ENCODE measurements at regions not wholly inside any gene's neighbourhood (a gene's known extent, or its start where the extent isn't known, plus 50 kb on each side); places are given as distances from the start of the nearest gene placed in this dataset.
A peak's percentile ranks its signal among the peaks of the same experiment; 100 is the strongest.
"Not testable (repeated sequence)": the region's sequence is repeated elsewhere in the genome, so short reads cannot be mapped to it uniquely, and the experiment has no call there.

DNA sequence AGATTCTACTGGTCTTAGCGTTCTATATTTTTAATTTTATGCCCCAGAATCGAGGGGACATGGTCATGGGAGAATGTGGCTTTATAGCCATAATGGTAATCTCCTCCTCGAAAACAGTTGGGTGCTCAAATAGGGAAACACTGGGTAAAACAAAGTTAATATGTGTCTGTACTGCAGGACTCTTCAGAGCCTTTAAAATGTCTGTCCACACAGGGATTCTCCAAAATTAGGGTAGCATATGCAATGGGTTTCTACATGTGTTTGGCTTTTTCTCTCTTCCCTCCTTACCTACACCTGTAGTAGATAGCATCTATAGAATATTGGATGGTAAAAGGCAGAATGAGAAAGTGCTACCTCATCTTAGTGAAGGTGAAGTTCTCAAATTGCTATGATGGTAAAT lies 130.0 kb upstream of the NR3C1 start:
- DNase-seq (no peak), ATAC-seq (ENCODE audit: low FRiP score) (no peak)
- no peaks in the 10 kb centered on the region for H3K9me3 ChIP-seq (ENCODE audit: control insufficient read depth, low read length)
- 95 to 98% methylated on average over 3 of the region's 3 CpGs for WGBS, 2 donors
- H3K27me3 ChIP-seq (ENCODE audit: control insufficient read depth in 1 of 2, insufficient read depth in 2 of 2, low read length in 1 of 2), result no peaks in the 10 kb centered on the region
- intact Hi-C loops (cut with DNase I), result no loop called here
- peaks cover 0 to 2% of the 10 kb centered on the region in 2 donors for H3K36me3 ChIP-seq (ENCODE audit: control insufficient read depth in 1 of 2, insufficient read depth in 2 of 2, low read length in 1 of 2)
- no peak overlapping the region for H3K27ac ChIP-seq (ENCODE audit: low read depth in 1 of 2, low read length in 2 of 2)
- H3K4me3 ChIP-seq (ENCODE audit: low read length in 2 of 2), result no peak overlapping the region
- H3K4me1 ChIP-seq (ENCODE audit: control insufficient read depth in 1 of 2, insufficient read depth in 2 of 2, low read length in 2 of 2), result peaks cover 0 to 3% of the 10 kb centered on the region in 2 donors

DNA sequence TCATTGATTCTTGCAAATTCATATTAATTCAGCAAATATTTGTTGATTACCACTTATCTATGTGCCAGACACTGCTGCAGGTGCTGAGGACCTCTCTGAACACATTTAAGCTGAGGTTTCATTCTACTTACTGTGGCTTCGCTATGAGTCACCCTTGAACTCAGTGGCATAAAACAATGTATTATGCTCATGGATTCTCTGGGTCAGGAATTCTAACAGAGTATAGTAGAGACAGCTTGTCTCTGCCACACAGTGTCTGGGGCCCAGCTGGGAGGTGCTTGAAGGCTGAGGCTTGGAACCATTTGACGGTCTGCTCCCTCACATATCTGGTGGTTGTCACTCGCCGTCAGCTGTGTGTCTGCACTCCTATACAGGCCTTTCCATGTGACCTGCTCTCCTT lies 124.3 kb upstream of the NR3C1 start:
- ATAC-seq (ENCODE audit: low FRiP score), result no peak
- intact Hi-C loops (cut with DNase I), result no loop called here

DNA sequence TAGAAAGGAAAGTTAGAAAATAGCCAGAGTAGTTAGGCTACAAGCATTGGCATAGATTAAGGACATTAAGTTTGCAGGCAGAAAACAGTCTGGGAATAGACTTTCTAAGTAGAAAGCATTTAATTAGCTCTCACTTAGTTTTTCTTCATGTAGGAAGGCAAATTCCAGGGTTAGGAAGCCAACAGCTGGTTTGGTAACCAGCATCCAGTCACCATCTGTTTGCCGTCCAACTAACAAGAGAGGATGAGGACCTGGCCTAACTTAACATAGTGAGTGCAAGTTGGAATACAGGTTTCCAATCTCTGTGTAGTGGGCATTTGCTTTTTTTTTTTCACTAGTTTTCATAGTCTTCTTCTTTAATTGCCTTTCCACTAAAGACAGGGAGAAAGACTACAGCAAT lies 121.7 kb upstream of the NR3C1 start:
- DNase-seq (no peak), ATAC-seq (ENCODE audit: low FRiP score) (no peak)
- no peaks in the 10 kb centered on the region for H3K36me3 ChIP-seq (ENCODE audit: control insufficient read depth in 1 of 2, insufficient read depth in 2 of 2, low read length in 1 of 2)
- intact Hi-C loops (cut with DNase I), result no loop called here
- H3K4me1 ChIP-seq (ENCODE audit: control insufficient read depth in 1 of 2, insufficient read depth in 2 of 2, low read length in 2 of 2), result no peaks in the 10 kb centered on the region
- no peaks in the 10 kb centered on the region for H3K27me3 ChIP-seq (ENCODE audit: control insufficient read depth in 1 of 2, insufficient read depth in 2 of 2, low read length in 1 of 2)
- no peak overlapping the region for H3K27ac ChIP-seq (ENCODE audit: low read depth in 1 of 2, low read length in 2 of 2)
- 100% methylated on average over 1 of the region's 1 CpG for WGBS, 2 donors
- no peaks in the 10 kb centered on the region for H3K9me3 ChIP-seq (ENCODE audit: control insufficient read depth, low read length)
- no peak overlapping the region for H3K4me3 ChIP-seq (ENCODE audit: low read length in 2 of 2)

More for the DNA sequence above, 124.3 kb upstream of the NR3C1 start:
- DNase-seq, result no peak
- Histone ChIP-seq H3K27ac (ENCODE audit: low read depth in 1 of 2, low read length in 2 of 2) (no peak overlapping the region), H3K4me3 (ENCODE audit: low read length in 2 of 2) (no peak overlapping the region), H3K4me1 (ENCODE audit: control insufficient read depth in 1 of 2, insufficient read depth in 2 of 2, low read length in 2 of 2) (no peaks in the 10 kb centered on the region), H3K27me3 (ENCODE audit: control insufficient read depth in 1 of 2, insufficient read depth in 2 of 2, low read length in 1 of 2) (no peaks in the 10 kb centered on the region), H3K36me3 (ENCODE audit: control insufficient read depth in 1 of 2, insufficient read depth in 2 of 2, low read length in 1 of 2) (no peaks in the 10 kb centered on the region), H3K9me3 (ENCODE audit: control insufficient read depth, low read length) (no peaks in the 10 kb centered on the region)
- WGBS, 2 donors, result 96% methylated on average over 4 of the region's 4 CpGs

DNA sequence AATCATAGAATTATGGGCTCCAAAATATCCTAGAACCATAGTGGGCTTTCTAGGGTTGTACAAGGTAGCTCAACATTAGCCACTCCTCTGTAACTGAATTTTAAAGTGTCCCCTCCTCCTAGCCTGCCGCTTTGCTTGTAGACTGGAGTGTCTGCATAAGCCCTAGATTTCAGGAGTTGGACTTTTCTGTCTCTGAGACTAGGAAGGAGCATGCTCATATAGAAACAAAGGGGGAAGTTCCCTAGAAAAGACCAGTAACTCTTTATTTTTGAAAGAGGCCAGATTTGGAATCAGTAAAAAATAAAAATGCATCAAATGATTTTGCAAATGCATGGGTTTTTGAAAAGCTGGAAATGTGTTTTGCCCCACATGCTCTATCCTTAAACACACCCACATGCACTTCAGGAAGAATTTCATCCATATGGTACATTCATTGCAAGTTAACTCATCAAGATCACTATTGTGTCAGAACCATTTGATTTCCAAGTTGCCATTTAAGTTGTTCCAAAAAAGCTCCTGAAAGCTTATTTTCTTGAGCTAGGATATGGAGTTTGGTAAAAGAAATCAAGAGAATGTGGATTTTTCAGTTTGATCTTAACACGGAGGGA lies 121.0 kb upstream of the NR3C1 start:
- intact Hi-C loops (cut with DNase I), result no loop called here
- Histone ChIP-seq H3K4me1 (ENCODE audit: control insufficient read depth in 1 of 2, insufficient read depth in 2 of 2, low read length in 2 of 2) (no peaks in the 10 kb centered on the region), H3K27me3 (ENCODE audit: control insufficient read depth in 1 of 2, insufficient read depth in 2 of 2, low read length in 1 of 2) (no peaks in the 10 kb centered on the region), H3K27ac (ENCODE audit: low read depth in 1 of 2, low read length in 2 of 2) (no peak overlapping the region), H3K36me3 (ENCODE audit: control insufficient read depth in 1 of 2, insufficient read depth in 2 of 2, low read length in 1 of 2) (no peaks in the 10 kb centered on the region), H3K4me3 (ENCODE audit: low read length in 2 of 2) (no peak overlapping the region), H3K9me3 (ENCODE audit: control insufficient read depth, low read length) (no peaks in the 10 kb centered on the region)
- ATAC-seq (ENCODE audit: low FRiP score) (no peak), DNase-seq (no peak)
- 92 to 93% methylated on average over 2 of the region's 2 CpGs for WGBS, 2 donors

DNA sequence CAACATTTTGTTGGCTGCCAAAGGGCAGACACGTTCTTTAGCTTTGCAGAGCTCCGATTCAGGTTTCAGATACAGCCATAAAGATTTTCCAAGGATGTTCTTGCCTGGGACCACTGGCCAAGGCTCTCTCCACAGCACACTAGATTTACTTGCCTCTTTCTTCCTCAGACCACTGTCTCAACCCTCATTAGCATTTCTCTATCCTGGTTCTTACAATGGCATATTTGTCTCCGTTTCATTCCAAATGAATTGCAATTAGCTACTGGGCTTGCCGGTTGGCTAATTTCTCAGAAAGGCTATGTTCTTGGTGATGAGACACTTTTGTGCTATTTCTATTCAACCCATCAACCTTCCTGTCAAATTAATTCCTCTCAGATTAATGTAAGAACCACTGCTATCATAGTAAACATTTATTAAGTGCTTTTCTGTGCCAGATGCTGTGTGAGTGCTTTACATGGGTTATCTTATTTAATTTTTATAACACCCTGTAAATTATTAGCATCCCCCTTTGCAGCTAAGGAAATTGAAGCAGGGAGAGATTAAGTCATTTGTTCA lies 118.4 kb upstream of the NR3C1 start:
- 80 to 89% methylated on average over 4 of the region's 4 CpGs for WGBS, 2 donors
- Histone ChIP-seq H3K4me3 (ENCODE audit: low read length in 2 of 2) (no peak overlapping the region), H3K27ac (ENCODE audit: low read depth in 1 of 2, low read length in 2 of 2) (no peak overlapping the region), H3K27me3 (ENCODE audit: control insufficient read depth in 1 of 2, insufficient read depth in 2 of 2, low read length in 1 of 2) (no peaks in the 10 kb centered on the region), H3K4me1 (ENCODE audit: control insufficient read depth in 1 of 2, insufficient read depth in 2 of 2, low read length in 2 of 2) (no peaks in the 10 kb centered on the region), H3K36me3 (ENCODE audit: control insufficient read depth in 1 of 2, insufficient read depth in 2 of 2, low read length in 1 of 2) (no peaks in the 10 kb centered on the region), H3K9me3 (ENCODE audit: control insufficient read depth, low read length) (no peaks in the 10 kb centered on the region)
- intact Hi-C loops (cut with DNase I), result no loop called here
- ATAC-seq (ENCODE audit: low FRiP score) (no peak), DNase-seq (no peak)

DNA sequence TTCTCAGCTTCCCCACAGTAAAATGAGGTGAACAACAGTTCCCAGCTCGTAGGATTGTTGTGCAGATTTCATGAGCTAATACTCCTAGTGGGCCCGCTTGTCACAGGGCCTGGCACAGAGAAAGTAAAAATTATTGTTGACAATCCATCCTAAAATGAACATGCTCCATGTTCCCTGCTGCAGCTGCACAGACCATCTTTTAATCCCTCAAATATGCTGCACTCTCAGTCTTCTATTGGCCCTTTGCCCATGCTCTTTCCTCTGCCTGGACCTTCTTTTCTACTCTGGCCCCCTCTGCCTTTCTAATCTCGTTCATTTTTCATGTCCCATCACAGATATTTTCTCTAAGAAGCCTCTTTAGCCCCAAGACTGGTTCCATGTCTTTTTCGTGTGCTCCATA lies 117.7 kb upstream of the NR3C1 start:
- no peak for ATAC-seq (ENCODE audit: low FRiP score)
- Histone ChIP-seq H3K36me3 (ENCODE audit: control insufficient read depth in 1 of 2, insufficient read depth in 2 of 2, low read length in 1 of 2) (no peaks in the 10 kb centered on the region), H3K27ac (ENCODE audit: low read depth in 1 of 2, low read length in 2 of 2) (no peak overlapping the region), H3K27me3 (ENCODE audit: control insufficient read depth in 1 of 2, insufficient read depth in 2 of 2, low read length in 1 of 2) (no peaks in the 10 kb centered on the region), H3K4me1 (ENCODE audit: control insufficient read depth in 1 of 2, insufficient read depth in 2 of 2, low read length in 2 of 2) (peaks cover 0 to 1% of the 10 kb centered on the region in 2 donors), H3K9me3 (ENCODE audit: control insufficient read depth, low read length) (no peaks in the 10 kb centered on the region), H3K4me3 (ENCODE audit: low read length in 2 of 2) (no peak overlapping the region)
- WGBS, 2 donors, result 72 to 86% methylated on average over 4 of the region's 4 CpGs
- DNase-seq, result no peak
- intact Hi-C loops (cut with DNase I), result no loop called here

DNA sequence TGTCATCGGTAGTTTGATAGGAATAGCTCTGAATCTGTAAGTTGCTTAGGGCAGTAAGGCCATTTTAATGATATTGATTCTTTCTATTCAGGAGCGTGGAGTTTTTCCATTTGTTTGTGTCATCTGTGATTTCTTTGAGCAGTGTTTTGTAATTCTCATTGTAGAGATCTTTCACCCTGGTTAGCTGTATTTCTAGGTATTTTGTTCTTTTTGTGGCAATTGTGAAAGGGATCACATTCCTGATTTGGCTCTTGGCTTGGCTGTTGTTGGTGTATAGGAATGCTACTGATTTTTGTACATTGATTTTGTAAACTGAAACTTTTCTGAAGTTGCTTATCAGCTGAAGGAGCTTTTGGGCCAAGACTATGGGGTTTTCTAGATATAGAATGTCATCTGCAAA lies 115.7 kb upstream of the NR3C1 start:
- H3K27me3 ChIP-seq (ENCODE audit: control insufficient read depth in 1 of 2, insufficient read depth in 2 of 2, low read length in 1 of 2); intact Hi-C loops (cut with DNase I); H3K9me3 ChIP-seq (ENCODE audit: control insufficient read depth, low read length); H3K36me3 ChIP-seq (ENCODE audit: control insufficient read depth in 1 of 2, insufficient read depth in 2 of 2, low read length in 1 of 2); H3K4me1 ChIP-seq (ENCODE audit: control insufficient read depth in 1 of 2, insufficient read depth in 2 of 2, low read length in 2 of 2); DNase-seq; H3K27ac ChIP-seq (ENCODE audit: low read depth in 1 of 2, low read length in 2 of 2); ATAC-seq (ENCODE audit: low FRiP score); H3K4me3 ChIP-seq (ENCODE audit: low read length in 2 of 2): not testable (repeated sequence)
- 98% methylated on average over 2 of the region's 2 CpGs for WGBS, 2 donors

DNA sequence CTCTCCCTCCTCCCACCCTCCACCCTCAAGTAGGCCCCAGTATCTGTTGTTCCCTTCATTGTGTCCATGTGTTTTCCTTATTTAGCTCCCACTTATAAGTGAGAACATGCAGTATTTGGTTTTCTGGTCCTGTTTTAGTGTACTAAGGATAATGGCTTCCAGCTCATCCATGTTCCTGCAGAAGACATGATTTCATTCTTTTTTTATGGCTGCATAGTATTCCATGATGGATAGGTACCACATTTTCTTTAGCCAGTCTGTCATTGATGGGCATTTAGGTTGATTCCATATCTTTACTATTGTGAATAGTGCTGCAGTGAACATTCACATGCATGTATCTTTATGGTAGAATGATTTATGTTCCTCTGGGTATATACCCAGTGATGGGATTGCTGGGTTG lies 114.3 kb upstream of the NR3C1 start:
- H3K27me3 ChIP-seq (ENCODE audit: control insufficient read depth in 1 of 2, insufficient read depth in 2 of 2, low read length in 1 of 2); H3K4me1 ChIP-seq (ENCODE audit: control insufficient read depth in 1 of 2, insufficient read depth in 2 of 2, low read length in 2 of 2); DNase-seq; H3K36me3 ChIP-seq (ENCODE audit: control insufficient read depth in 1 of 2, insufficient read depth in 2 of 2, low read length in 1 of 2); H3K9me3 ChIP-seq (ENCODE audit: control insufficient read depth, low read length); H3K4me3 ChIP-seq (ENCODE audit: low read length in 2 of 2); ATAC-seq (ENCODE audit: low FRiP score); intact Hi-C loops (cut with DNase I); H3K27ac ChIP-seq (ENCODE audit: low read depth in 1 of 2, low read length in 2 of 2): not testable (repeated sequence)

DNA sequence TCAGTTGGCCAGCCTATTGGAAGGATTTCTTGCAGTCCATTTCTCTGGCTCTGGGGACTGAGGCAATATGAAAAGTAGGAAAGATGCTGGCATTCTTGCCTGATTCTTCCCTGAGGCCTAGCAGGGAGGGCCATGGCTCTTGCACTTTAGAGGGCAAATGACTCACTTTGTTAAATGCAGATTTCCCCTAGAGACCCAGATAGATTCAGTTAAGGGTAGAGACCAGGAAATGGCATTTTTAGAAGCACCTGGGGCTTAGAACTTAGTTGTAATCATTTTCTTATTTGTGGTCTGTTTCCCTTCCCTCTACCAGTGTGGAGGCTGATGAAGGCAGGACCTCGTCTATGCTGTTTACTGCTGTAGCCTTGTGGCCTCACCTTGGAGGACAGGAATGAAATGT lies 112.8 kb upstream of the NR3C1 start:
- 100% methylated on average over 1 of the region's 1 CpG for WGBS, 2 donors
- peak; percentile 38 for ATAC-seq (ENCODE audit: low FRiP score)
- intact Hi-C loops (cut with DNase I), result no loop called here

More for the DNA sequence above, 112.8 kb upstream of the NR3C1 start:
- no peak overlapping the region for H3K4me3 ChIP-seq (ENCODE audit: low read length in 2 of 2)
- no peaks in the 10 kb centered on the region for H3K27me3 ChIP-seq (ENCODE audit: control insufficient read depth in 1 of 2, insufficient read depth in 2 of 2, low read length in 1 of 2)
- DNase-seq, result no peak
- H3K9me3 ChIP-seq (ENCODE audit: control insufficient read depth, low read length), result no peaks in the 10 kb centered on the region
- no peak overlapping the region for H3K27ac ChIP-seq (ENCODE audit: low read depth in 1 of 2, low read length in 2 of 2)
- peaks cover 2 to 3% of the 10 kb centered on the region in 2 donors for H3K4me1 ChIP-seq (ENCODE audit: control insufficient read depth in 1 of 2, insufficient read depth in 2 of 2, low read length in 2 of 2)
- H3K36me3 ChIP-seq (ENCODE audit: control insufficient read depth in 1 of 2, insufficient read depth in 2 of 2, low read length in 1 of 2), result no peaks in the 10 kb centered on the region

All from aorta (tissue), 5 donors.